Liver (tissue), 7 donors: ENCODE measurements at regions not wholly inside any gene's neighbourhood (a gene's known extent, or its start where the extent isn't known, plus 50 kb on each side); places are given as distances from the start of the nearest gene placed in this dataset.

Experiments used
- DNase-seq: peaks from one replicate; pipeline ENCODE4 v3.0.0-alpha.2; 2017; ENCODE audit warnings: low spot score
- H3K27ac ChIP-seq, 2 donors: one replicate each; pipeline ENCODE4 v1.7.0; 2013; ENCODE audit warnings: inconsistent platforms in 2 of 2, low read length in 2 of 2, control low read depth in 1 of 2, low read depth in 1 of 2, mild to moderate bottlenecking in 1 of 2
- H3K27me3 ChIP-seq, 4 donors: one replicate each; pipeline versions ENCODE4 v1.6.1 to v1.7.0; 2013; ENCODE audit warnings: low read length in 3 of 4, inconsistent platforms in 1 of 4, mild to moderate bottlenecking in 1 of 4, moderate library complexity in 1 of 4; ENCODE audit not compliant: control insufficient read depth in 4 of 4, insufficient read depth in 4 of 4
- H3K36me3 ChIP-seq, 4 donors: one replicate each; pipeline versions ENCODE4 v1.6.1 to v1.7.0; 2013; ENCODE audit warnings: low read length in 3 of 4, mild to moderate bottlenecking in 3 of 4, low read depth in 1 of 4, moderate library complexity in 1 of 4; ENCODE audit not compliant: control insufficient read depth in 4 of 4, insufficient read depth in 3 of 4
- H3K4me1 ChIP-seq, 4 donors: one replicate each; pipeline versions ENCODE4 v1.6.1 to v1.7.0; 2013; ENCODE audit warnings: low read length in 3 of 4, mild to moderate bottlenecking in 3 of 4, moderate library complexity in 1 of 4; ENCODE audit not compliant: control insufficient read depth in 4 of 4, insufficient read depth in 4 of 4
- H3K4me3 ChIP-seq, 3 donors: one replicate each; pipeline versions ENCODE4 v1.6.1 to v1.7.0; 2013; ENCODE audit warnings: low read length in 3 of 3, control low read depth in 1 of 3, low read depth in 1 of 3, mild to moderate bottlenecking in 1 of 3
- H3K9ac ChIP-seq, 2 donors: one replicate each; pipeline ENCODE4 v1.7.0; 2013; ENCODE audit warnings: low read length in 2 of 2, mild to moderate bottlenecking in 2 of 2, moderate library complexity in 2 of 2, control low read depth in 1 of 2, low read depth in 1 of 2
- H3K9me3 ChIP-seq, 4 donors: one replicate each; pipeline versions ENCODE4 v1.6.1 to v1.7.0; 2013; ENCODE audit warnings: low read length in 3 of 4; ENCODE audit not compliant: control insufficient read depth in 4 of 4
- EGR1 ChIP-seq, 2 donors: IDR thresholded peaks; 2 replicates each; pipeline ENCODE4 v1.6.1; 2016 to 2018; ENCODE audit warnings: antibody characterized with exemption in 2 of 2, low read depth in 2 of 2
- FOXA2 ChIP-seq: IDR thresholded peaks from 2 replicates; pipeline ENCODE4 v1.6.1; 2016; ENCODE audit warnings: antibody characterized with exemption
- HNF4A ChIP-seq, 2 donors: conservative IDR thresholded peaks; 2 replicates each; pipeline ENCODE4 v1.6.1; 2016; ENCODE audit warnings: antibody characterized with exemption in 2 of 2, mild to moderate bottlenecking in 2 of 2
- HNF4G ChIP-seq: IDR thresholded peaks from 2 replicates; pipeline ENCODE4 v1.6.1; 2016; ENCODE audit warnings: antibody characterized with exemption
- JUND ChIP-seq, 2 donors: IDR thresholded peaks; 2 replicates each; pipeline ENCODE4 v1.6.1; 2016; ENCODE audit warnings: antibody characterized with exemption in 2 of 2
- NR2F2 ChIP-seq: IDR thresholded peaks from 2 replicates; pipeline ENCODE4 v1.6.1; 2016; ENCODE audit warnings: antibody characterized with exemption
- RAD21 ChIP-seq, 2 donors: IDR thresholded peaks; 2 replicates each; pipeline ENCODE4 v1.6.1; 2016; ENCODE audit warnings: antibody characterized with exemption in 2 of 2, mild to moderate bottlenecking in 2 of 2
- RXRA ChIP-seq, 2 donors: IDR thresholded peaks; 2 replicates each; pipeline ENCODE4 v1.6.1; 2017 to 2018; ENCODE audit warnings: antibody characterized with exemption in 2 of 2, mild to moderate bottlenecking in 1 of 2
- SP1 ChIP-seq: IDR thresholded peaks from 2 replicates; pipeline ENCODE4 v1.6.1; 2018; ENCODE audit warnings: antibody characterized with exemption, mild to moderate bottlenecking
- TAF1 ChIP-seq: conservative IDR thresholded peaks from 2 replicates; pipeline ENCODE4 v1.6.1; 2016; ENCODE audit warnings: antibody characterized with exemption, mild to moderate bottlenecking
- YY1 ChIP-seq: IDR thresholded peaks from 2 replicates; pipeline ENCODE4 v1.6.1; 2016; ENCODE audit warnings: antibody characterized with exemption, mild to moderate bottlenecking
- whole genome bisulfite sequencing: extraction: QIAGEN DNeasy Blood & Tissue Kit; methylation state at CpG from one replicate; pipeline ENCODE4 v1.1.7; 2013; 5-methylcytosine and 5-hydroxymethylcytosine counted together
- TF ChIP-seq, protein P1 (sequence below): IDR thresholded peaks from 2 replicates; pipeline ENCODE4 v1.6.1; 2016; ENCODE audit warnings: antibody characterized with exemption
- TF ChIP-seq, protein P2 (sequence below): IDR thresholded peaks from 2 replicates; pipeline ENCODE4 v1.6.1; 2016; ENCODE audit warnings: antibody characterized with exemption
- TF ChIP-seq, protein P3 (sequence below): IDR thresholded peaks from 2 replicates; pipeline ENCODE4 v1.6.1; 2016; ENCODE audit warnings: antibody characterized with exemption
- TF ChIP-seq, protein P4 (sequence below): IDR thresholded peaks from 2 replicates; pipeline ENCODE4 v1.6.1; 2016; ENCODE audit warnings: antibody characterized with exemption, mild to moderate bottlenecking
- donor health status: healthy.
- donor health status: healthy.
- donor health status: healthy.
- donor health status: healthy.

DNA sequence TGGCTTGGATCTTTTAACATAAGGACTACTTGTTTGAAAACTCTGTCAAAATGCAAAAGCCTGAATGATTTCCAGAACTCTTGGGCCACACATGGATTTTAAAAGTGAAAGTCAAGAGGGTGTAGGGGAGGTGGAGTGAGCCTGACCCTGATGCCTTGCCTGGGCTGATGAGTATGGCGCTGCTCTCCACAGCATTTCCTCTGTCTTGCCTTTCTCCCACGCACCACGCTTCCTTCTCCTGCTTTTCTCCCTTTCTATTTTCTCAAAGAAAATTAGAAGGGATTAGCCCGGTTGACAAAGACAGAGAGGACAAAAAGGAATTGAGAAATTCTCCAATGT is 207.0 kb upstream of the CCDC68 start:
- TF ChIP-seq JUND (IDR thresholded peaks at IDR 0.05) (no peak), RAD21 (IDR thresholded peaks at IDR 0.05) (no peak), HNF4G (no peak), EGR1 (IDR thresholded peaks at IDR 0.05; ENCODE audit: low read depth in 2 of 2) (no peak), FOXA2 (no peak)
- TF ChIP-seq, protein P1, sequence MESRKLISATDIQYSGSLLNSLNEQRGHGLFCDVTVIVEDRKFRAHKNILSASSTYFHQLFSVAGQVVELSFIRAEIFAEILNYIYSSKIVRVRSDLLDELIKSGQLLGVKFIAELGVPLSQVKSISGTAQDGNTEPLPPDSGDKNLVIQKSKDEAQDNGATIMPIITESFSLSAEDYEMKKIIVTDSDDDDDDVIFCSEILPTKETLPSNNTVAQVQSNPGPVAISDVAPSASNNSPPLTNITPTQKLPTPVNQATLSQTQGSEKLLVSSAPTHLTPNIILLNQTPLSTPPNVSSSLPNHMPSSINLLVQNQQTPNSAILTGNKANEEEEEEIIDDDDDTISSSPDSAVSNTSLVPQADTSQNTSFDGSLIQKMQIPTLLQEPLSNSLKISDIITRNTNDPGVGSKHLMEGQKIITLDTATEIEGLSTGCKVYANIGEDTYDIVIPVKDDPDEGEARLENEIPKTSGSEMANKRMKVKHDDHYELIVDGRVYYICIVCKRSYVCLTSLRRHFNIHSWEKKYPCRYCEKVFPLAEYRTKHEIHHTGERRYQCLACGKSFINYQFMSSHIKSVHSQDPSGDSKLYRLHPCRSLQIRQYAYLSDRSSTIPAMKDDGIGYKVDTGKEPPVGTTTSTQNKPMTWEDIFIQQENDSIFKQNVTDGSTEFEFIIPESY, result no peak
- no peak for DNase-seq
- no peak overlapping the region for H3K9ac ChIP-seq
- WGBS, result 78% methylated on average over 4 of the region's 4 CpGs
- H3K9me3 ChIP-seq, result no peaks in the 10 kb centered on the region
- no peaks in the 10 kb centered on the region for H3K27me3 ChIP-seq
- H3K27ac ChIP-seq, result no peak overlapping the region
- no peaks in the 10 kb centered on the region for H3K4me1 ChIP-seq
- no peaks in the 10 kb centered on the region for H3K36me3 ChIP-seq
- no peak overlapping the region for H3K4me3 ChIP-seq

DNA sequence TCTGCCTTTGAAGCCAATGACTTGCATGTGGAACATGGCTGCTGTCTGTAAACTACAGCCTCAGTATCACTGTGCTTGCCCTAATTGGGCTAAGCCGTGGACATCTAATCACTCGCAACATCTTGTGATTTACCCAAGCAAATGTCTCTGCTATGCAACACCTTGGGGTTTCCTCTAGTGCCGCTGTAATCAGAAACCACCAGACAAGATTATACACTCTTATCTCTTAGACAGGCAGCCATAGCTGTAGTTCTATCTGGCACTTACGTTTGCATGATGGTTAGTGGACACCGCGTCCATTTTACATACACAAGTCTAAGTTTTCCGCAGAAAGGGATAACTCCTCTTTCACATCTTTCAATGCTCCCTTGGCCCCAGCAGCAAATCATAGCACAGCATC is 204.3 kb upstream of the CCDC68 start:
- WGBS, result 63% methylated on average over 7 of the region's 7 CpGs
- Histone ChIP-seq H3K4me1 (no peaks in the 10 kb centered on the region), H3K9ac (no peak overlapping the region), H3K9me3 (no peaks in the 10 kb centered on the region), H3K4me3 (no peak overlapping the region), H3K36me3 (no peaks in the 10 kb centered on the region), H3K27me3 (no peaks in the 10 kb centered on the region), H3K27ac (no peak overlapping the region)
- TF ChIP-seq, protein P2, sequence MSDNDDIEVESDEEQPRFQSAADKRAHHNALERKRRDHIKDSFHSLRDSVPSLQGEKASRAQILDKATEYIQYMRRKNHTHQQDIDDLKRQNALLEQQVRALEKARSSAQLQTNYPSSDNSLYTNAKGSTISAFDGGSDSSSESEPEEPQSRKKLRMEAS, result no peak
- TF ChIP-seq EGR1 (IDR thresholded peaks at IDR 0.05; ENCODE audit: low read depth in 2 of 2), result no peak
- TF ChIP-seq FOXA2, result no peak
- no peak for TF ChIP-seq NR2F2
- no peak for TF ChIP-seq RXRA (IDR thresholded peaks at IDR 0.05)
- TF ChIP-seq, protein P1, result no peak
- no peak for TF ChIP-seq RAD21 (IDR thresholded peaks at IDR 0.05)
- no peak for TF ChIP-seq TAF1
- TF ChIP-seq, protein P3, sequence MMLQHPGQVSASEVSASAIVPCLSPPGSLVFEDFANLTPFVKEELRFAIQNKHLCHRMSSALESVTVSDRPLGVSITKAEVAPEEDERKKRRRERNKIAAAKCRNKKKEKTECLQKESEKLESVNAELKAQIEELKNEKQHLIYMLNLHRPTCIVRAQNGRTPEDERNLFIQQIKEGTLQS, result no peak
- DNase-seq, result no peak

DNA sequence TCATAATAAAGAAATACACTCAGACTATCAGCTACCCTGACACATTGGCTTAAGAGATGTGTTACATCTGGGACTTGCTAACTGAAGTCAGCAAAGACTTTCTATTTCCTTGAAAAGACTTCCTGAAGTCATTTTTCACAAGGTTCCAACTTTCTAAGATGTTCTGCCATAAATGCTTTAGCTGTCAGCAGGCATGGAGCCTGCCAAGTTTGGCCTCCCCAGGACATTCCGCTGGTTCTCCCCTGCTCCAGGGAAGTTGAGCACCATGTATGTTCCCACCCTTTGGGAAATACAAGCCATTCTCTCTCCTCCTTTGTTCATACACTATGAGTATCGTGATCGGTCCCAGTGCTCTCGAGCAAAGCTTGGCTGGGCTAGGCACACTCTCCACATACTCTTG is 202.7 kb upstream of the CCDC68 start:
- no peak for DNase-seq
- TF ChIP-seq SP1 (no peak), EGR1 (IDR thresholded peaks at IDR 0.05; ENCODE audit: low read depth in 2 of 2) (no peak), FOXA2 (no peak), NR2F2 (no peak), HNF4A (conservative IDR thresholded peaks at IDR 0.05) (no peak), YY1 (no peak), RAD21 (IDR thresholded peaks at IDR 0.05) (no peak), JUND (IDR thresholded peaks at IDR 0.05) (no peak), HNF4G (no peak)
- TF ChIP-seq, protein P1, result no peak
- TF ChIP-seq, protein P2, result no peak
- TF ChIP-seq, protein P4, sequence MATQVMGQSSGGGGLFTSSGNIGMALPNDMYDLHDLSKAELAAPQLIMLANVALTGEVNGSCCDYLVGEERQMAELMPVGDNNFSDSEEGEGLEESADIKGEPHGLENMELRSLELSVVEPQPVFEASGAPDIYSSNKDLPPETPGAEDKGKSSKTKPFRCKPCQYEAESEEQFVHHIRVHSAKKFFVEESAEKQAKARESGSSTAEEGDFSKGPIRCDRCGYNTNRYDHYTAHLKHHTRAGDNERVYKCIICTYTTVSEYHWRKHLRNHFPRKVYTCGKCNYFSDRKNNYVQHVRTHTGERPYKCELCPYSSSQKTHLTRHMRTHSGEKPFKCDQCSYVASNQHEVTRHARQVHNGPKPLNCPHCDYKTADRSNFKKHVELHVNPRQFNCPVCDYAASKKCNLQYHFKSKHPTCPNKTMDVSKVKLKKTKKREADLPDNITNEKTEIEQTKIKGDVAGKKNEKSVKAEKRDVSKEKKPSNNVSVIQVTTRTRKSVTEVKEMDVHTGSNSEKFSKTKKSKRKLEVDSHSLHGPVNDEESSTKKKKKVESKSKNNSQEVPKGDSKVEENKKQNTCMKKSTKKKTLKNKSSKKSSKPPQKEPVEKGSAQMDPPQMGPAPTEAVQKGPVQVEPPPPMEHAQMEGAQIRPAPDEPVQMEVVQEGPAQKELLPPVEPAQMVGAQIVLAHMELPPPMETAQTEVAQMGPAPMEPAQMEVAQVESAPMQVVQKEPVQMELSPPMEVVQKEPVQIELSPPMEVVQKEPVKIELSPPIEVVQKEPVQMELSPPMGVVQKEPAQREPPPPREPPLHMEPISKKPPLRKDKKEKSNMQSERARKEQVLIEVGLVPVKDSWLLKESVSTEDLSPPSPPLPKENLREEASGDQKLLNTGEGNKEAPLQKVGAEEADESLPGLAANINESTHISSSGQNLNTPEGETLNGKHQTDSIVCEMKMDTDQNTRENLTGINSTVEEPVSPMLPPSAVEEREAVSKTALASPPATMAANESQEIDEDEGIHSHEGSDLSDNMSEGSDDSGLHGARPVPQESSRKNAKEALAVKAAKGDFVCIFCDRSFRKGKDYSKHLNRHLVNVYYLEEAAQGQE, result no peak

More for the DNA sequence above, 202.7 kb upstream of the CCDC68 start:
- Histone ChIP-seq H3K9ac (no peak overlapping the region), H3K27me3 (no peaks in the 10 kb centered on the region), H3K27ac (no peak overlapping the region), H3K4me1 (no peaks in the 10 kb centered on the region), H3K4me3 (no peak overlapping the region), H3K36me3 (no peaks in the 10 kb centered on the region), H3K9me3 (no peaks in the 10 kb centered on the region)
- 65% methylated on average over 4 of the region's 4 CpGs for WGBS
